K562 (cell line): ENCODE measurements at regions not wholly inside any gene's neighbourhood (a gene's known extent, or its start where the extent isn't known, plus 50 kb on each side); places are given as distances from the start of the nearest gene placed in this dataset.

Source experiments
- ATAC-seq: fragments of 200-7000 bp; cut with Tn5 transposase; 3 replicates; pipeline ENCODE4 v1.9.1; 2020; ENCODE audit warnings: moderate library complexity
- BruUV-seq: library from RNA; stranded (reverse); fragments of 400-500 nt; replicated peaks from 2 replicates; lab custom pipeline; 2021; lab: Mats Ljungman, UMichigan
- CTCF ChIA-PET: fragments of 300-600 bp; formaldehyde crosslinking; extraction: SDS; loops from one replicate; lab custom pipeline; 2021; ENCODE audit warnings: low intra/inter-chr PET ratio; lab: Yijun Ruan, JAX
- POLR2A ChIA-PET: fragments of 300-600, 350-650 bp; sonication (Branson Sonifier 250); formaldehyde crosslinking; extraction: SDS; loops from one replicate; lab custom pipeline; 2021; ENCODE audit warnings: antibody characterized with exemption, inconsistent platforms; lab: Yijun Ruan, JAX
- DNase-seq, 4 experiments: peaks; one replicate each; pipeline versions ENCODE4 v3.0.0 to v3.0.0-alpha.2; 2011 to 2018; ENCODE audit warnings: low spot score in 3 of 4, mixed read lengths in 3 of 4; ENCODE audit errors: extremely low read depth in 1 of 4
- FAIRE-seq: peaks from 2 replicates; lab custom pipeline; 2011; peaks lifted over from hg19 to GRCh38; lab: Jason Lieb, UNC
- H2AFZ ChIP-seq: 2 replicates; pipeline ENCODE4 v1.6.0; 2011; ENCODE audit warnings: low read depth, low read length, control low read depth, inconsistent platforms
- H3K27ac ChIP-seq: fragments of 200-600 bp; 3 replicates; pipeline ENCODE4 v1.8.0; 2011; ENCODE audit warnings: low read depth, mild to moderate bottlenecking, control low read depth, inconsistent platforms, low read length, moderate library complexity, mixed read lengths; ENCODE audit errors: extremely low read depth
- H3K27me3 ChIP-seq, 2 experiments: fragments of 300-600 bp in 1 of 2; 2 replicates in 1 of 2; 3 replicates in 1 of 2; pipeline versions ENCODE4 v1.6.0 to v1.8.0; 2011; ENCODE audit warnings: inconsistent platforms in 2 of 2, low read length in 2 of 2, mild to moderate bottlenecking in 1 of 2, mixed read lengths in 1 of 2, moderate library complexity in 1 of 2; ENCODE audit not compliant: control insufficient read depth in 2 of 2, insufficient read depth in 2 of 2
- H3K36me3 ChIP-seq: fragments of 300-600 bp; 3 replicates; pipeline ENCODE4 v1.8.0; 2011; ENCODE audit warnings: mild to moderate bottlenecking, low read length, inconsistent platforms; ENCODE audit not compliant: control insufficient read depth, insufficient read depth
- H3K4me1 ChIP-seq, 2 experiments: fragments of 200-600 bp in 1 of 2; replicated peaks in 1 of 2; 2 replicates in 1 of 2; 3 replicates in 1 of 2; pipeline versions ENCODE4 v1.5.1 to v1.8.0; 2011; ENCODE audit warnings: inconsistent platforms in 2 of 2, low read length in 2 of 2, mild to moderate bottlenecking in 1 of 2, mixed read lengths in 1 of 2, moderate library complexity in 1 of 2; ENCODE audit not compliant: control insufficient read depth in 2 of 2, insufficient read depth in 2 of 2
- H3K4me2 ChIP-seq: 2 replicates; pipeline ENCODE4 v1.6.1; 2011; ENCODE audit warnings: low read length, control low read depth, inconsistent platforms, mixed read lengths; ENCODE audit not compliant: insufficient read depth
- H3K4me3 ChIP-seq: fragments of 200-600 bp; sonication (generic), shearing (Covaris generic); 2 replicates; pipeline ENCODE4 v1.5.1; 2016; ENCODE audit warnings: control low read depth, inconsistent platforms
- H3K79me2 ChIP-seq: fragments of 200-600 bp; 3 replicates; pipeline ENCODE4 v1.8.0; 2011; ENCODE audit warnings: low read length, inconsistent platforms; ENCODE audit not compliant: control insufficient read depth, insufficient read depth
- H3K9ac ChIP-seq, 2 experiments: 2 replicates each; pipeline versions ENCODE4 v1.6.0 to v1.6.1; 2011; ENCODE audit warnings: low read depth in 2 of 2, low read length in 2 of 2, control low read depth in 1 of 2, inconsistent platforms in 1 of 2, mild to moderate bottlenecking in 1 of 2, mixed read lengths in 1 of 2; ENCODE audit not compliant: insufficient read depth in 1 of 2
- H3K9me1 ChIP-seq: one replicate; pipeline ENCODE4 v1.6.0; 2011; ENCODE audit warnings: inconsistent platforms, mild to moderate bottlenecking, low read length, moderate library complexity; ENCODE audit not compliant: control insufficient read depth, insufficient read depth
- H3K9me3 ChIP-seq: replicated peaks from 2 replicates; pipeline ENCODE4 v1.5.1; 2011; ENCODE audit warnings: low read depth, low read length, inconsistent platforms; ENCODE audit not compliant: control insufficient read depth, insufficient read depth
- H4K20me1 ChIP-seq: replicated peaks from 2 replicates; pipeline ENCODE4 v1.6.1; 2011; ENCODE audit warnings: low read length, inconsistent platforms, mixed read lengths; ENCODE audit not compliant: control insufficient read depth, insufficient read depth
- ADNP ChIP-seq: fragments of 200-800 bp; sonication (Bioruptor generic); IDR thresholded peaks from 2 replicates; pipeline ENCODE4 v1.6.1; 2016; ENCODE audit warnings: missing genetic modification characterization, missing compliant biosample characterization
- DIDO1 ChIP-seq: fragments of 450-650 bp; IDR thresholded peaks from 2 replicates; pipeline ENCODE4 v1.6.1; 2016; ENCODE audit warnings: low read depth, missing biosample characterization, missing genetic modification characterization
- IFI16 ChIP-seq: fragments of 250-450 bp; sonication (Bioruptor Pico); IDR thresholded peaks from 2 replicates; pipeline ENCODE4 v2.1.2; 2022; ENCODE audit warnings: mild to moderate bottlenecking, inconsistent platforms
- KLF16 ChIP-seq: IDR thresholded peaks from 2 replicates; pipeline ENCODE4 v1.6.1; 2016; ENCODE audit warnings: antibody characterized with exemption
- MEIS2 ChIP-seq: fragments of 450-650 bp; IDR thresholded peaks from 2 replicates; pipeline ENCODE4 v1.6.1; 2014; ENCODE audit warnings: mild to moderate bottlenecking; ENCODE audit not compliant: partially characterized antibody
- NEUROD1 ChIP-seq: fragments of 150-350 bp; IDR thresholded peaks from 2 replicates; pipeline ENCODE4 v1.6.1; 2014; ENCODE audit warnings: borderline replicate concordance, low read length, low read depth; ENCODE audit not compliant: partially characterized antibody
- NFE2 ChIP-seq: IDR thresholded peaks from 2 replicates; pipeline ENCODE4 v1.6.1; 2014; ENCODE audit warnings: antibody characterized with exemption, low read depth
- NFIC ChIP-seq: fragments of 450-650 bp; IDR thresholded peaks from 2 replicates; pipeline ENCODE4 v1.6.1; 2017; ENCODE audit warnings: mild to moderate bottlenecking, inconsistent platforms
- POLR2B ChIP-seq: fragments of 450-650 bp; IDR thresholded peaks from 2 replicates; pipeline ENCODE4 v1.6.1; 2018; ENCODE audit warnings: low read depth; ENCODE audit not compliant: partially characterized antibody
- PRPF4 ChIP-seq: fragments of 200-400 bp; formaldehyde crosslinking; IDR thresholded peaks from one replicate; pipeline ENCODE4 v1.6.1; 2017; ENCODE audit warnings: low read length, low read depth, mild to moderate bottlenecking; ENCODE audit not compliant: insufficient read depth, poor library complexity, severe bottlenecking
- RBM17 ChIP-seq: fragments of 200-400 bp; formaldehyde crosslinking; IDR thresholded peaks from 2 replicates; pipeline ENCODE4 v1.6.1; 2017; ENCODE audit warnings: low read depth, mild to moderate bottlenecking, low read length, borderline replicate concordance
- RCOR1 ChIP-seq, 2 experiments: IDR thresholded peaks; 2 replicates each; pipeline ENCODE4 v1.6.1; 2012; ENCODE audit warnings: low read depth in 2 of 2, low read length in 2 of 2, borderline replicate concordance in 1 of 2, improper control_type of control experiment in 1 of 2
- SUPT5H ChIP-seq: fragments of 450-650 bp; IDR thresholded peaks from 2 replicates; pipeline ENCODE4 v1.6.1; 2016
- TARDBP ChIP-seq: fragments of 450-650 bp; IDR thresholded peaks from 2 replicates; pipeline ENCODE4 v1.6.1; 2016
- ZKSCAN1 ChIP-seq: fragments of 150-350 bp; IDR thresholded peaks from 2 replicates; pipeline ENCODE4 v1.6.1; 2016; ENCODE audit warnings: low read depth, low read length
- ZNF79 ChIP-seq: fragments of 250-450 bp; sonication (Bioruptor Pico); IDR thresholded peaks from 2 replicates; pipeline ENCODE4 v1.4.0; 2020; ENCODE audit warnings: low read depth, mild to moderate bottlenecking, moderate library complexity
- WGBS: fragments of 100-300 bp; shearing (Covaris generic); methylation state at CpG from one replicate; pipeline ENCODE4 v1.1.6; 2016; ENCODE audit warnings: low coverage, mixed read lengths; ENCODE audit not compliant: insufficient coverage; ENCODE audit errors: missing lambda C conversion rate; 5-methylcytosine and 5-hydroxymethylcytosine counted together
- in situ Hi-C: fragments of 300-500 bp; cut with MboI; formaldehyde crosslinking; loops from 4 replicates; pipeline ENCODE4 v1.15.0; 2018; ENCODE audit warnings: inconsistent platforms, mixed read lengths
- intact Hi-C: fragments of 100-400 bp; cut with micrococcal nuclease; formaldehyde crosslinking; loops from 2 replicates; pipeline ENCODE4 v1.14.2; 2022
- TF ChIP-seq, protein P1 (sequence below), 2 experiments: fragments of 200-800 bp in 1 of 2; sonication (Bioruptor generic) in 1 of 2; sonication (generic) in 1 of 2; formaldehyde crosslinking in 1 of 2; IDR thresholded peaks in 1 of 2; conservative IDR thresholded peaks in 1 of 2; 2 replicates each; pipeline versions ENCODE4 v1.5.0 to v1.6.1; 2016 to 2020; ENCODE audit warnings: missing compliant biosample characterization in 1 of 2, missing genetic modification characterization in 1 of 2, missing genetic modification reagents in 1 of 2
- TF ChIP-seq, protein P2 (sequence below): fragments of 250-450 bp; sonication (Bioruptor Pico); IDR thresholded peaks from 2 replicates; pipeline ENCODE4 v1.9.0; 2021; ENCODE audit warnings: mild to moderate bottlenecking
- TF ChIP-seq, protein P3 (sequence below): fragments of 200-800 bp; sonication (Bioruptor generic); IDR thresholded peaks from 2 replicates; pipeline ENCODE4 v1.6.1; 2017; ENCODE audit warnings: missing genetic modification characterization, missing compliant biosample characterization

DNA sequence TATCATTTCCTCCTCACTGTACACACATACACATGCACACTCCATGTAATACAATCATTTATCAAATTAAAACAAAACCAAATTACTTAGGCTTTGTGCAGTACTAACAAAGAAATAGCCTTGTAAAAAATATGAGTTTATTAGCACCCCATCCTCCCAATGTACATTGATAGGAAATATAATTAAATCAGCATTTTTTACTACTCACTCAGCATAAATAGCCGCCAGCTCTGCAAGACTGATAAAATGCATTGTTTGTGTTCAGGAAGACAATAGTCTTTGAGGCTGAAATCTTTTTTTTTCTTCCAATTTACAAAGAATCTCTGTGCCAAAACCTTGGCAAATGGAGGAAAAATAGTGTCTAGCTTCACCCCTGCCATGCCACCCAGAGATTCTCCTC lies 497.6 kb upstream of the ADAMTS16 start (continued):
- no peak for TF ChIP-seq ADNP (tag)
- TF ChIP-seq, all 486 proteins: peak for 0

DNA sequence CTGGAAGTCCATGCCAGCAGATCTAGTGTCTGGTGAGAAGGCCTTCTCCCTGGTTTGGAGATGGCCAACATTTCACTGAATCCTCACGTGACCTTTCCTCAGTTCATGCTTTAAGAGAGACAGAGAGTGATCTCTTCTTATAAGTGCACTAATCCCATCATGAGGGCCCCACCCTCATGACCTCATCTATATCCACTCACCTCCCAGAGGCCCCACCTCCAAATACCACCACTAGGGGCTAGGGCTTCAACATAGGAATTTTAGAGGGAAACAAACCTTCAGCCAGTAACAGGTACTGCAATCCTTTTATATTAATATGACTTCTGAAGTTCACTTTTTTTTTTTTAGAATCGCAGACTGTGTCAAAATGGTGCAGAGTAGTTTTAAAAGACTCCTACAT lies 496.9 kb upstream of the ADAMTS16 start:
- Histone ChIP-seq H3K27ac (no peak overlapping the region), H2AFZ (no peak overlapping the region), H3K36me3 (no peaks in the 10 kb centered on the region), H3K4me3 (no peak overlapping the region), H3K9me3 (no peaks in the 10 kb centered on the region), H3K4me2 (no peak overlapping the region), H4K20me1 (no peaks in the 10 kb centered on the region), H3K4me1 (no peaks in the 10 kb centered on the region), H3K9me1 (no peaks in the 10 kb centered on the region), H3K79me2 (no peaks in the 10 kb centered on the region), H3K27me3 (no peaks in the 10 kb centered on the region), H3K9ac (no peak overlapping the region)
- ChIA-PET CTCF (no interaction called here), POLR2A (no interaction called here)
- intact Hi-C loops = no loop called here
- FAIRE-seq (no peak), DNase-seq (peak in 1 of 4 experiments; percentile 2), ATAC-seq (no peak)
- in situ Hi-C loops = no loop called here
- no TSS peak for BruUV-seq
- WGBS = 0% methylated on average over 2 of the region's 2 CpGs
- TF ChIP-seq MEIS2 = no peak
- no peak for TF ChIP-seq IFI16 (CRISPR knock-in tag)
- TF ChIP-seq NFIC = no peak
- no peak for TF ChIP-seq DIDO1 (tag)
- TF ChIP-seq, protein P1, sequence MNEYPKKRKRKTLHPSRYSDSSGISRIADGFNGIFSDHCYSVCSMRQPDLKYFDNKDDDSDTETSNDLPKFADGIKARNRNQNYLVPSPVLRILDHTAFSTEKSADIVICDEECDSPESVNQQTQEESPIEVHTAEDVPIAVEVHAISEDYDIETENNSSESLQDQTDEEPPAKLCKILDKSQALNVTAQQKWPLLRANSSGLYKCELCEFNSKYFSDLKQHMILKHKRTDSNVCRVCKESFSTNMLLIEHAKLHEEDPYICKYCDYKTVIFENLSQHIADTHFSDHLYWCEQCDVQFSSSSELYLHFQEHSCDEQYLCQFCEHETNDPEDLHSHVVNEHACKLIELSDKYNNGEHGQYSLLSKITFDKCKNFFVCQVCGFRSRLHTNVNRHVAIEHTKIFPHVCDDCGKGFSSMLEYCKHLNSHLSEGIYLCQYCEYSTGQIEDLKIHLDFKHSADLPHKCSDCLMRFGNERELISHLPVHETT (CRISPR knock-in tag; conservative IDR thresholded peaks at IDR 0.05 in 1 of 2, IDR thresholded peaks at IDR 0.05 in 1 of 2) = no peak
- no peak for TF ChIP-seq KLF16
- TF ChIP-seq NEUROD1 = no peak
- no peak for TF ChIP-seq RCOR1 (IDR thresholded peaks at IDR 0.05; ENCODE audit: borderline replicate concordance in 1 of 2, low read depth in 2 of 2, low read length in 2 of 2)
- TF ChIP-seq, protein P2, sequence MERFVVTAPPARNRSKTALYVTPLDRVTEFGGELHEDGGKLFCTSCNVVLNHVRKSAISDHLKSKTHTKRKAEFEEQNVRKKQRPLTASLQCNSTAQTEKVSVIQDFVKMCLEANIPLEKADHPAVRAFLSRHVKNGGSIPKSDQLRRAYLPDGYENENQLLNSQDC = no peak
- TF ChIP-seq TARDBP = no peak
- no peak for TF ChIP-seq SUPT5H
- TF ChIP-seq ZNF79 (CRISPR knock-in tag) = no peak
- TF ChIP-seq, protein P3, sequence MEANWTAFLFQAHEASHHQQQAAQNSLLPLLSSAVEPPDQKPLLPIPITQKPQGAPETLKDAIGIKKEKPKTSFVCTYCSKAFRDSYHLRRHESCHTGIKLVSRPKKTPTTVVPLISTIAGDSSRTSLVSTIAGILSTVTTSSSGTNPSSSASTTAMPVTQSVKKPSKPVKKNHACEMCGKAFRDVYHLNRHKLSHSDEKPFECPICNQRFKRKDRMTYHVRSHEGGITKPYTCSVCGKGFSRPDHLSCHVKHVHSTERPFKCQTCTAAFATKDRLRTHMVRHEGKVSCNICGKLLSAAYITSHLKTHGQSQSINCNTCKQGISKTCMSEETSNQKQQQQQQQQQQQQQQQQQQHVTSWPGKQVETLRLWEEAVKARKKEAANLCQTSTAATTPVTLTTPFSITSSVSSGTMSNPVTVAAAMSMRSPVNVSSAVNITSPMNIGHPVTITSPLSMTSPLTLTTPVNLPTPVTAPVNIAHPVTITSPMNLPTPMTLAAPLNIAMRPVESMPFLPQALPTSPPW (CRISPR knock-in tag) = no peak
- no peak for TF ChIP-seq PRPF4
- no peak for TF ChIP-seq POLR2B
- no peak for TF ChIP-seq RBM17
- no peak for TF ChIP-seq ZKSCAN1
- no peak for TF ChIP-seq NFE2
